Activated T-cell treated with anti-CD3 and anti-CD28 coated beads for 4 hours (primary cell): ENCODE measurements at regions not wholly inside any gene's neighbourhood (a gene's known extent, or its start where the extent isn't known, plus 50 kb on each side); places are given as distances from the start of the nearest gene placed in this dataset.
"Not testable (repeated sequence)": the region's sequence is repeated elsewhere in the genome, so short reads cannot be mapped to it uniquely, and the experiment has no call there.

Experiments used
- DNase-seq: peaks from one replicate; pipeline ENCODE4 v3.0.0-alpha.2; 2020

- no peak for DNase-seq
Measured at GRCh38 chr6:168369786-168370185, 50.2 kb upstream of the DACT2 start.

GRCh38 chr6:168370310-168370991 lies 50.9 kb upstream of the DACT2 start:
- DNase-seq, result peak; percentile 29

GRCh38 chr6:168371185-168371584 lies 51.6 kb upstream of the DACT2 start:
- no peak for DNase-seq

- DNase-seq, result no peak
Measured at GRCh38 chr6:168371618-168371980, 52.0 kb upstream of the DACT2 start.

- no peak for DNase-seq
Measured at GRCh38 chr6:168371981-168372711, 52.6 kb upstream of the DACT2 start.

GRCh38 chr6:168372889-168373288 lies 53.3 kb upstream of the DACT2 start:
- DNase-seq, result no peak

GRCh38 chr6:168373389-168373788 lies 53.8 kb upstream of the DACT2 start:
- DNase-seq, result no peak

- DNase-seq, result no peak
Measured at GRCh38 chr6:168374051-168374502, 54.5 kb upstream of the DACT2 start.

- DNase-seq, result no peak
Measured at GRCh38 chr6:168374541-168375071, 55.0 kb upstream of the DACT2 start.

GRCh38 chr6:168376120-168376519 lies 56.5 kb upstream of the DACT2 start:
- no peak for DNase-seq

- no peak for DNase-seq
Measured at GRCh38 chr6:168376811-168377483, 57.4 kb upstream of the DACT2 start.

GRCh38 chr6:168377484-168377855 lies 57.9 kb upstream of the DACT2 start:
- no peak for DNase-seq

- no peak for DNase-seq
Measured at GRCh38 chr6:168377856-168378832, 58.6 kb upstream of the DACT2 start.

GRCh38 chr6:168379579-168379978 lies 60.0 kb upstream of the DACT2 start:
- not testable (repeated sequence) for DNase-seq

- not testable (repeated sequence) for DNase-seq
Measured at GRCh38 chr6:168380166-168380955, 60.6 kb upstream of the SMOC2 start.

GRCh38 chr6:168380956-168381605 lies 59.9 kb upstream of the SMOC2 start:
- DNase-seq, result no peak

- DNase-seq, result no peak
Measured at GRCh38 chr6:168381726-168382458, 59.1 kb upstream of the SMOC2 start.

GRCh38 chr6:168383062-168383854 lies 57.7 kb upstream of the SMOC2 start:
- DNase-seq, result no peak
